Keratinocyte (primary cell): ENCODE measurements at regions not wholly inside any gene's neighbourhood (a gene's known extent, or its start where the extent isn't known, plus 50 kb on each side); places are given as distances from the start of the nearest gene placed in this dataset.

Experiments used
- DNase-seq: peaks from one replicate; pipeline ENCODE4 v3.0.0-alpha.2; 2011; ENCODE audit warnings: low read depth, missing footprints, low spot score
- FAIRE-seq: peaks from 2 replicates; lab custom pipeline; 2011; peaks lifted over from hg19 to GRCh38; lab: Jason Lieb, UNC
- H2AFZ ChIP-seq: 2 replicates; pipeline ENCODE4 v1.6.0; 2012; ENCODE audit warnings: low read length, control low read depth, inconsistent platforms; ENCODE audit not compliant: control insufficient read depth
- H3K27ac ChIP-seq: 2 replicates; pipeline ENCODE4 v1.5.1; 2011; ENCODE audit warnings: low read length; ENCODE audit not compliant: control insufficient read depth, insufficient read depth
- H3K27me3 ChIP-seq: 3 replicates; pipeline ENCODE4 v1.6.0; 2011; ENCODE audit warnings: low read length; ENCODE audit not compliant: control insufficient read depth, insufficient read depth; ENCODE audit errors: extremely low read depth
- H3K36me3 ChIP-seq, 2 experiments: 2 replicates in 1 of 2; 3 replicates in 1 of 2; pipeline ENCODE4 v1.5.1; 2011; ENCODE audit warnings: low read length in 2 of 2, mild to moderate bottlenecking in 1 of 2; ENCODE audit not compliant: control insufficient read depth in 2 of 2, insufficient read depth in 2 of 2; ENCODE audit errors: extremely low read depth in 1 of 2
- H3K4me1 ChIP-seq: 3 replicates; pipeline ENCODE4 v1.5.1; 2011; ENCODE audit warnings: low read length; ENCODE audit not compliant: control insufficient read depth, insufficient read depth; ENCODE audit errors: extremely low read depth
- H3K4me2 ChIP-seq: 3 replicates; pipeline ENCODE4 v1.6.0; 2011; ENCODE audit warnings: low read depth, low read length; ENCODE audit not compliant: control insufficient read depth, insufficient read depth; ENCODE audit errors: extremely low read depth
- H3K4me3 ChIP-seq, 3 experiments: fragments of 200-600 bp in 1 of 3; sonication (generic) in 1 of 3; 2 replicates in 2 of 3; 3 replicates in 1 of 3; pipeline ENCODE4 v1.5.1; 2011 to 2016; ENCODE audit warnings: low read length in 3 of 3, mild to moderate bottlenecking in 3 of 3, control low read depth in 2 of 3, inconsistent platforms in 1 of 3, low read depth in 1 of 3, mixed read lengths in 1 of 3, mixed run types in 1 of 3, moderate library complexity in 1 of 3; ENCODE audit not compliant: control insufficient read depth in 2 of 3, insufficient read depth in 2 of 3; ENCODE audit errors: extremely low read depth in 1 of 3
- H3K79me2 ChIP-seq: 2 replicates; pipeline ENCODE4 v1.6.0; 2012; ENCODE audit warnings: low read length; ENCODE audit not compliant: control insufficient read depth, insufficient read depth
- H3K9ac ChIP-seq: 3 replicates; pipeline ENCODE4 v1.6.0; 2011; ENCODE audit warnings: low read length; ENCODE audit not compliant: control insufficient read depth, insufficient read depth; ENCODE audit errors: extremely low read depth
- H3K9me1 ChIP-seq: 3 replicates; pipeline ENCODE4 v1.6.0; 2011; ENCODE audit warnings: low read length; ENCODE audit not compliant: control insufficient read depth, insufficient read depth; ENCODE audit errors: extremely low read depth
- H3K9me3 ChIP-seq: 2 replicates; pipeline ENCODE4 v1.5.1; 2012; ENCODE audit warnings: low read depth, low read length; ENCODE audit not compliant: control insufficient read depth
- H4K20me1 ChIP-seq: 3 replicates; pipeline ENCODE4 v1.6.0; 2011; ENCODE audit warnings: low read length; ENCODE audit not compliant: control insufficient read depth, insufficient read depth; ENCODE audit errors: extremely low read depth
- EZH2 ChIP-seq: IDR thresholded peaks from one replicate; pipeline ENCODE4 v1.6.1; 2012; ENCODE audit warnings: inconsistent platforms, mild to moderate bottlenecking, low read length, moderate library complexity
- dilution Hi-C: fragments of 300-500 bp; cut with MboI; formaldehyde crosslinking; loops from one replicate; pipeline ENCODE4 v1.7.0; 2020; ENCODE audit warnings: low sequenced_read_pairs; ENCODE audit not compliant: extremely low pct_ligation_motif_present
- TF ChIP-seq, protein P1 (sequence below), 3 experiments: IDR thresholded peaks in 1 of 3; conservative IDR thresholded peaks in 1 of 3; optimal IDR thresholded peaks in 1 of 3; 2 replicates in 2 of 3; 3 replicates in 1 of 3; pipeline versions ENCODE3 to v1.5.1; 2011; ENCODE audit warnings: low read length in 3 of 3, mild to moderate bottlenecking in 3 of 3, moderate library complexity in 2 of 3, control low read depth in 1 of 3, inconsistent platforms in 1 of 3; ENCODE audit not compliant: insufficient read depth in 2 of 3; ENCODE audit errors: extremely low read depth in 1 of 3

DNA sequence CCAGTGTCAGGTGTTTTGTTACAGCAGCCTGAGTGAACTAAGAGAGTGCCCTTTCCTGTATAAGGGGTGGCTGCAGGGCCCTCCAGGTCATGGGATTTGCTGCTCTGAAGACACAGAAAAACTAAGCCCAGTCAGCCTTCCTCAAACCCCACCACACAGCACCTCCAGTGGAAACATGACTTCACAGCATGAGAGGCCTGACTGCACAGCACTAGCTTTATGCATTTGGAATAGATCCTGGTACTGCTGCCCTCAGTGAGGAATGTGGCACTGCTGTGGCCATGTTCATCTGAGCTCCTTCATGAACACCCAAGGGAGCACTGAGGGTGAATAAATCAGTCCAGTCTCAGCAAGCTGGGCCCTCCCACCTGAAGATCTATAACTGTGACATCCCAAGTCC, 296.1 kb upstream of the FOXQ1 start:
- Histone ChIP-seq H3K27ac (no peak overlapping the region), H3K4me2 (no peak overlapping the region), H3K9me3 (no peaks in the 10 kb centered on the region), H3K27me3 (no peaks in the 10 kb centered on the region), H3K4me3 (no peak overlapping the region), H4K20me1 (no peaks in the 10 kb centered on the region), H2AFZ (no peak overlapping the region), H3K79me2 (no peaks in the 10 kb centered on the region), H3K4me1 (no peaks in the 10 kb centered on the region), H3K36me3 (no peaks in the 10 kb centered on the region), H3K9ac (no peak overlapping the region), H3K9me1 (no peaks in the 10 kb centered on the region)
- dilution Hi-C loops = no loop called here
- DNase-seq (no peak), FAIRE-seq (no peak)
- TF ChIP-seq EZH2 = no peak
- TF ChIP-seq, protein P1, sequence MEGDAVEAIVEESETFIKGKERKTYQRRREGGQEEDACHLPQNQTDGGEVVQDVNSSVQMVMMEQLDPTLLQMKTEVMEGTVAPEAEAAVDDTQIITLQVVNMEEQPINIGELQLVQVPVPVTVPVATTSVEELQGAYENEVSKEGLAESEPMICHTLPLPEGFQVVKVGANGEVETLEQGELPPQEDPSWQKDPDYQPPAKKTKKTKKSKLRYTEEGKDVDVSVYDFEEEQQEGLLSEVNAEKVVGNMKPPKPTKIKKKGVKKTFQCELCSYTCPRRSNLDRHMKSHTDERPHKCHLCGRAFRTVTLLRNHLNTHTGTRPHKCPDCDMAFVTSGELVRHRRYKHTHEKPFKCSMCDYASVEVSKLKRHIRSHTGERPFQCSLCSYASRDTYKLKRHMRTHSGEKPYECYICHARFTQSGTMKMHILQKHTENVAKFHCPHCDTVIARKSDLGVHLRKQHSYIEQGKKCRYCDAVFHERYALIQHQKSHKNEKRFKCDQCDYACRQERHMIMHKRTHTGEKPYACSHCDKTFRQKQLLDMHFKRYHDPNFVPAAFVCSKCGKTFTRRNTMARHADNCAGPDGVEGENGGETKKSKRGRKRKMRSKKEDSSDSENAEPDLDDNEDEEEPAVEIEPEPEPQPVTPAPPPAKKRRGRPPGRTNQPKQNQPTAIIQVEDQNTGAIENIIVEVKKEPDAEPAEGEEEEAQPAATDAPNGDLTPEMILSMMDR (optimal IDR thresholded peaks at IDR 0.05 in 1 of 3, IDR thresholded peaks at IDR 0.05 in 1 of 3, conservative IDR thresholded peaks at IDR 0.05 in 1 of 3; ENCODE audit: extremely low read depth in 1 of 3, insufficient read depth in 2 of 3, low read length in 3 of 3) = peak; percentile 12 to 33 (median 16)

DNA sequence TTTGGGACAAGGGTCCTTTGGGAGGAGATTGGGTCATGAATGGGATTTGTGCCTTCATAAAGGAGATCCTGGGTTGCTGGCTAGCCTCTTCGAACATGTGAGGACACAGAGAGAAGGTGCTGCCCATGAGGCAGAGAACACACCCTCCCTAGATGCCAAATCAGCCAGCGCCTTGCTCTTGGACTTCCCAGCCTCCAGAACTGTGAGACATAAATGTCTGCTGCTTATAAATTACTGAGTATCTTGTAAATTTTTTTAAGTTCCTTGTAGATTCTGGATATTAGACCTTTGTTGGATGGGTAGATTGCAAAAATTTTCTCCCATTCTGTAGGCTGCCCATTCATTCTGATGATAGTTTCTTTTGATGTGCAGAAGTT, 297.5 kb upstream of the FOXQ1 start:
- no peaks in the 10 kb centered on the region for H3K9me3 ChIP-seq
- DNase-seq (no peak), FAIRE-seq (no peak)
- TF ChIP-seq, protein P1 (optimal IDR thresholded peaks at IDR 0.05 in 1 of 3, IDR thresholded peaks at IDR 0.05 in 1 of 3, conservative IDR thresholded peaks at IDR 0.05 in 1 of 3; ENCODE audit: extremely low read depth in 1 of 3, insufficient read depth in 2 of 3, low read length in 3 of 3) = no peak
- no peak for TF ChIP-seq EZH2
- no peaks in the 10 kb centered on the region for H3K9me1 ChIP-seq
- H3K4me1 ChIP-seq = no peaks in the 10 kb centered on the region
- H3K4me3 ChIP-seq = no peak overlapping the region
- H3K79me2 ChIP-seq = no peaks in the 10 kb centered on the region
- H3K27ac ChIP-seq = no peak overlapping the region
- H3K27me3 ChIP-seq = no peaks in the 10 kb centered on the region
- dilution Hi-C loops = no loop called here
- no peak overlapping the region for H3K9ac ChIP-seq
- H2AFZ ChIP-seq = no peak overlapping the region
- H4K20me1 ChIP-seq = no peaks in the 10 kb centered on the region
- no peaks in the 10 kb centered on the region for H3K36me3 ChIP-seq
- no peak overlapping the region for H3K4me2 ChIP-seq
